GM12878 (cell line): ENCODE measurements at regions not wholly inside any gene's neighbourhood (a gene's known extent, or its start where the extent isn't known, plus 50 kb on each side); places are given as distances from the start of the nearest gene placed in this dataset.

Experiments used
- ATAC-seq: fragments of 200-7000 bp; cut with Tn5 transposase; 3 replicates; pipeline ENCODE4 v1.9.1; 2020; ENCODE audit warnings: mild to moderate bottlenecking, moderate library complexity
- BruUV-seq: library from RNA; stranded (reverse); fragments of 400-500 nt; replicated peaks from 2 replicates; lab custom pipeline; 2021; lab: Mats Ljungman, UMichigan
- CTCF ChIA-PET: fragments of 300-600 bp; sonication (Branson Sonifier 250); formaldehyde crosslinking; extraction: SDS; loops from one replicate; lab custom pipeline; 2021; ENCODE audit warnings: inconsistent platforms; lab: Yijun Ruan, JAX
- POLR2A ChIA-PET: fragments of 350-600 bp; formaldehyde crosslinking; extraction: SDS; loops from one replicate; lab custom pipeline; 2021; ENCODE audit warnings: inconsistent platforms; lab: Charles Lee
- RAD21 ChIA-PET: fragments of 300-600 bp; sonication (Branson Sonifier 250); formaldehyde crosslinking; loops from one replicate; lab custom pipeline; 2023; ENCODE audit warnings: antibody characterized with exemption; ENCODE audit not compliant: unreplicated experiment; lab: Charles Lee
- SMC1A ChIA-PET: fragments of 300-600 bp; sonication (Branson Sonifier 250); formaldehyde crosslinking; loops from one replicate; lab custom pipeline; 2023; ENCODE audit not compliant: unreplicated experiment, uncharacterized antibody; lab: Charles Lee
- DNase-seq: peaks from one replicate; pipeline ENCODE4 v3.0.0-alpha.2; 2011; ENCODE audit warnings: low read depth, low spot score
- FAIRE-seq: peaks from 3 replicates; lab custom pipeline; 2011; peaks lifted over from hg19 to GRCh38; lab: Jason Lieb, UNC
- H2AFZ ChIP-seq: 2 replicates; pipeline ENCODE4 v1.6.0; 2011; ENCODE audit warnings: low read depth, low read length, control low read depth; ENCODE audit not compliant: control insufficient read depth
- H3K27ac ChIP-seq: 2 replicates; pipeline ENCODE4 v1.5.1; 2011; ENCODE audit warnings: control low read depth; ENCODE audit not compliant: control insufficient read depth, insufficient read depth
- H3K27me3 ChIP-seq, 2 experiments: replicated peaks in 1 of 2; 2 replicates each; pipeline versions ENCODE4 v1.6.0 to v1.6.1; 2011; ENCODE audit warnings: low read length in 1 of 2; ENCODE audit not compliant: control insufficient read depth in 2 of 2, insufficient read depth in 2 of 2
- H3K36me3 ChIP-seq, 2 experiments: 2 replicates each; pipeline ENCODE4 v1.5.1; 2011; ENCODE audit warnings: low read length in 1 of 2; ENCODE audit not compliant: control insufficient read depth in 2 of 2, insufficient read depth in 2 of 2
- H3K4me1 ChIP-seq: 2 replicates; pipeline ENCODE4 v1.6.1; 2011; ENCODE audit warnings: mild to moderate bottlenecking, low read length, moderate library complexity, mixed read lengths; ENCODE audit not compliant: control insufficient read depth, insufficient read depth
- H3K4me2 ChIP-seq: 2 replicates; pipeline ENCODE4 v1.6.0; 2011; ENCODE audit warnings: control low read depth; ENCODE audit not compliant: control insufficient read depth, insufficient read depth
- H3K4me3 ChIP-seq: fragments of 200-600 bp; sonication (generic); 2 replicates; pipeline ENCODE4 v1.5.1; 2016
- H3K79me2 ChIP-seq: 2 replicates; pipeline ENCODE4 v1.6.0; 2011; ENCODE audit warnings: low read length; ENCODE audit not compliant: control insufficient read depth, insufficient read depth
- H3K9ac ChIP-seq: 2 replicates; pipeline ENCODE4 v1.8.0; 2011; ENCODE audit warnings: low read length, control low read depth, mixed read lengths; ENCODE audit not compliant: control insufficient read depth, insufficient read depth
- H3K9me3 ChIP-seq: replicated peaks from 3 replicates; pipeline ENCODE4 v1.5.1; 2011; ENCODE audit warnings: mild to moderate bottlenecking, low read length; ENCODE audit not compliant: control insufficient read depth, insufficient read depth
- H4K20me1 ChIP-seq: 2 replicates; pipeline ENCODE4 v1.6.0; 2011; ENCODE audit not compliant: control insufficient read depth, insufficient read depth
- BACH1 ChIP-seq: fragments of 450-650 bp; IDR thresholded peaks from 2 replicates; pipeline ENCODE4 v1.6.1; 2017; ENCODE audit warnings: mild to moderate bottlenecking, borderline replicate concordance
- BRCA1 ChIP-seq: IDR thresholded peaks from 2 replicates; pipeline ENCODE4 v1.6.1; 2011; ENCODE audit warnings: low read depth, low read length, improper control_type of control experiment
- FOS ChIP-seq: IDR thresholded peaks from 3 replicates; pipeline ENCODE4 v1.6.1; 2011; ENCODE audit warnings: borderline replicate concordance; ENCODE audit not compliant: insufficient read length; ENCODE audit errors: extremely low read depth
- FOXK2 ChIP-seq: fragments of 450-650 bp; IDR thresholded peaks from 2 replicates; pipeline ENCODE4 v1.6.1; 2017; ENCODE audit warnings: mild to moderate bottlenecking, moderate library complexity
- GABPA ChIP-seq: IDR thresholded peaks from 2 replicates; pipeline ENCODE4 v1.6.1; 2014; ENCODE audit warnings: antibody characterized with exemption, low read depth, mild to moderate bottlenecking, inconsistent platforms
- NR2C2 ChIP-seq: IDR thresholded peaks from 2 replicates; pipeline ENCODE4 v1.6.1; 2011; ENCODE audit warnings: borderline replicate concordance, low read depth; ENCODE audit not compliant: control insufficient read depth, insufficient read length
- RAD51 ChIP-seq: fragments of 450-650 bp; IDR thresholded peaks from 2 replicates; pipeline ENCODE4 v1.6.1; 2016; ENCODE audit warnings: moderate library complexity, mild to moderate bottlenecking, inconsistent platforms
- RBBP5 ChIP-seq: fragments of 200-600 bp; sonication (generic); conservative IDR thresholded peaks from 2 replicates; pipeline ENCODE4 v1.6.1; 2016
- ZBED1 ChIP-seq: IDR thresholded peaks from 2 replicates; pipeline ENCODE4 v1.6.1; 2016; ENCODE audit warnings: borderline replicate concordance
- ZZZ3 ChIP-seq: IDR thresholded peaks from 2 replicates; pipeline ENCODE4 v1.6.1; 2011; ENCODE audit warnings: low read depth; ENCODE audit not compliant: control insufficient read depth, insufficient read length
- WGBS: methylation state at CpG from one replicate; pipeline ENCODE4 v1.1.6; 2016; ENCODE audit warnings: low lambda C conversion rate; ENCODE audit not compliant: insufficient replicate concordance, insufficient coverage; ENCODE audit errors: missing lambda C conversion rate; 5-methylcytosine and 5-hydroxymethylcytosine counted together
- in situ Hi-C: fragments of 300-500 bp; cut with MboI; formaldehyde crosslinking; loops from 9 replicates; pipeline ENCODE4 v1.14.3; 2018; ENCODE audit warnings: mixed read lengths
- intact Hi-C: fragments of 100-400 bp; cut with micrococcal nuclease; formaldehyde crosslinking; loops from one replicate; pipeline ENCODE4 v1.14.2; 2022; ENCODE audit not compliant: unreplicated experiment
- TF ChIP-seq, protein P1 (sequence below): fragments of 450-650 bp; IDR thresholded peaks from 2 replicates; pipeline ENCODE4 v1.6.1; 2017; ENCODE audit warnings: antibody characterized with exemption, mild to moderate bottlenecking, moderate library complexity
- TF ChIP-seq, protein P2 (sequence below): IDR thresholded peaks from 2 replicates; pipeline ENCODE4 v1.6.1; 2011; ENCODE audit warnings: borderline replicate concordance, low read depth, mild to moderate bottlenecking, moderate library complexity, mixed read lengths, low read length; ENCODE audit not compliant: insufficient read depth; ENCODE audit errors: extremely low read length
- TF ChIP-seq, protein P3 (sequence below): fragments of 450-650 bp; IDR thresholded peaks from 2 replicates; pipeline ENCODE4 v1.6.1; 2016; ENCODE audit warnings: mild to moderate bottlenecking, moderate library complexity, borderline replicate concordance
- TF ChIP-seq, protein P4 (sequence below): fragments of 450-650 bp; IDR thresholded peaks from 2 replicates; pipeline ENCODE4 v1.6.1; 2017; ENCODE audit warnings: borderline replicate concordance

DNA sequence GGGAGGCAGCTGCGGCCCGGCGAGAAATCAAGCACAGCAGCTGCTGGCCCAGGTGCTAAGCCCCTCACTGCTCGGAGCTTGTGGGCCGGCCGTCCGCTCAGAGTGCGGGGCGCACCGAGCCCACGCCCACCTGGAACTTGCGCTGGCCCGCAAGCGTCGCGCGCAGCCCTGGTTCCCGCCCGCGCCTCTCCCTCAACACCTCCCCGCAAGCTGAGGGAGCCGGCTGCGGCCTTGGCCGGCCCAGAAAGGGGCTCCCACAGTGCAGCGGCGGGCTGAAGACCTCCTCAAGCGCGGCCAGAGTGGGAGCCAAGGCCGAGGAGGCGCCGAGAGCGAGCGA is 92.9 kb downstream of the HAPSTR1 start:
- ChIA-PET CTCF (no interaction called here), POLR2A (no interaction called here)
- H3K9ac ChIP-seq = no peak overlapping the region
- no peak for FAIRE-seq
- no peak overlapping the region for H2AFZ ChIP-seq
- in situ Hi-C loops = no loop called here
- no peak for ATAC-seq
- TF ChIP-seq ZZZ3 = no peak
- TF ChIP-seq BRCA1 = no peak
- no peak for TF ChIP-seq RBBP5
- no peak for TF ChIP-seq FOS
- TF ChIP-seq, protein P1, sequence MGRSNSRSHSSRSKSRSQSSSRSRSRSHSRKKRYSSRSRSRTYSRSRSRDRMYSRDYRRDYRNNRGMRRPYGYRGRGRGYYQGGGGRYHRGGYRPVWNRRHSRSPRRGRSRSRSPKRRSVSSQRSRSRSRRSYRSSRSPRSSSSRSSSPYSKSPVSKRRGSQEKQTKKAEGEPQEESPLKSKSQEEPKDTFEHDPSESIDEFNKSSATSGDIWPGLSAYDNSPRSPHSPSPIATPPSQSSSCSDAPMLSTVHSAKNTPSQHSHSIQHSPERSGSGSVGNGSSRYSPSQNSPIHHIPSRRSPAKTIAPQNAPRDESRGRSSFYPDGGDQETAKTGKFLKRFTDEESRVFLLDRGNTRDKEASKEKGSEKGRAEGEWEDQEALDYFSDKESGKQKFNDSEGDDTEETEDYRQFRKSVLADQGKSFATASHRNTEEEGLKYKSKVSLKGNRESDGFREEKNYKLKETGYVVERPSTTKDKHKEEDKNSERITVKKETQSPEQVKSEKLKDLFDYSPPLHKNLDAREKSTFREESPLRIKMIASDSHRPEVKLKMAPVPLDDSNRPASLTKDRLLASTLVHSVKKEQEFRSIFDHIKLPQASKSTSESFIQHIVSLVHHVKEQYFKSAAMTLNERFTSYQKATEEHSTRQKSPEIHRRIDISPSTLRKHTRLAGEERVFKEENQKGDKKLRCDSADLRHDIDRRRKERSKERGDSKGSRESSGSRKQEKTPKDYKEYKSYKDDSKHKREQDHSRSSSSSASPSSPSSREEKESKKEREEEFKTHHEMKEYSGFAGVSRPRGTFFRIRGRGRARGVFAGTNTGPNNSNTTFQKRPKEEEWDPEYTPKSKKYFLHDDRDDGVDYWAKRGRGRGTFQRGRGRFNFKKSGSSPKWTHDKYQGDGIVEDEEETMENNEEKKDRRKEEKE = no peak
- TF ChIP-seq BACH1 = no peak
- TF ChIP-seq, protein P2, sequence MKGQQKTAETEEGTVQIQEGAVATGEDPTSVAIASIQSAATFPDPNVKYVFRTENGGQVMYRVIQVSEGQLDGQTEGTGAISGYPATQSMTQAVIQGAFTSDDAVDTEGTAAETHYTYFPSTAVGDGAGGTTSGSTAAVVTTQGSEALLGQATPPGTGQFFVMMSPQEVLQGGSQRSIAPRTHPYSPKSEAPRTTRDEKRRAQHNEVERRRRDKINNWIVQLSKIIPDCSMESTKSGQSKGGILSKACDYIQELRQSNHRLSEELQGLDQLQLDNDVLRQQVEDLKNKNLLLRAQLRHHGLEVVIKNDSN = no peak
- TF ChIP-seq RAD51 = no peak
- TF ChIP-seq NR2C2 = no peak
- TF ChIP-seq ZBED1 = no peak
- TF ChIP-seq, protein P3, sequence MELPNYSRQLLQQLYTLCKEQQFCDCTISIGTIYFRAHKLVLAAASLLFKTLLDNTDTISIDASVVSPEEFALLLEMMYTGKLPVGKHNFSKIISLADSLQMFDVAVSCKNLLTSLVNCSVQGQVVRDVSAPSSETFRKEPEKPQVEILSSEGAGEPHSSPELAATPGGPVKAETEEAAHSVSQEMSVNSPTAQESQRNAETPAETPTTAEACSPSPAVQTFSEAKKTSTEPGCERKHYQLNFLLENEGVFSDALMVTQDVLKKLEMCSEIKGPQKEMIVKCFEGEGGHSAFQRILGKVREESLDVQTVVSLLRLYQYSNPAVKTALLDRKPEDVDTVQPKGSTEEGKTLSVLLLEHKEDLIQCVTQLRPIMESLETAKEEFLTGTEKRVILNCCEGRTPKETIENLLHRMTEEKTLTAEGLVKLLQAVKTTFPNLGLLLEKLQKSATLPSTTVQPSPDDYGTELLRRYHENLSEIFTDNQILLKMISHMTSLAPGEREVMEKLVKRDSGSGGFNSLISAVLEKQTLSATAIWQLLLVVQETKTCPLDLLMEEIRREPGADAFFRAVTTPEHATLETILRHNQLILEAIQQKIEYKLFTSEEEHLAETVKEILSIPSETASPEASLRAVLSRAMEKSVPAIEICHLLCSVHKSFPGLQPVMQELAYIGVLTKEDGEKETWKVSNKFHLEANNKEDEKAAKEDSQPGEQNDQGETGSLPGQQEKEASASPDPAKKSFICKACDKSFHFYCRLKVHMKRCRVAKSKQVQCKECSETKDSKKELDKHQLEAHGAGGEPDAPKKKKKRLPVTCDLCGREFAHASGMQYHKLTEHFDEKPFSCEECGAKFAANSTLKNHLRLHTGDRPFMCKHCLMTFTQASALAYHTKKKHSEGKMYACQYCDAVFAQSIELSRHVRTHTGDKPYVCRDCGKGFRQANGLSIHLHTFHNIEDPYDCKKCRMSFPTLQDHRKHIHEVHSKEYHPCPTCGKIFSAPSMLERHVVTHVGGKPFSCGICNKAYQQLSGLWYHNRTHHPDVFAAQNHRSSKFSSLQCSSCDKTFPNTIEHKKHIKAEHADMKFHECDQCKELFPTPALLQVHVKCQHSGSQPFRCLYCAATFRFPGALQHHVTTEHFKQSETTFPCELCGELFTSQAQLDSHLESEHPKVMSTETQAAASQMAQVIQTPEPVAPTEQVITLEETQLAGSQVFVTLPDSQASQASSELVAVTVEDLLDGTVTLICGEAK = no peak
- TF ChIP-seq GABPA = no peak
- TF ChIP-seq, protein P4, sequence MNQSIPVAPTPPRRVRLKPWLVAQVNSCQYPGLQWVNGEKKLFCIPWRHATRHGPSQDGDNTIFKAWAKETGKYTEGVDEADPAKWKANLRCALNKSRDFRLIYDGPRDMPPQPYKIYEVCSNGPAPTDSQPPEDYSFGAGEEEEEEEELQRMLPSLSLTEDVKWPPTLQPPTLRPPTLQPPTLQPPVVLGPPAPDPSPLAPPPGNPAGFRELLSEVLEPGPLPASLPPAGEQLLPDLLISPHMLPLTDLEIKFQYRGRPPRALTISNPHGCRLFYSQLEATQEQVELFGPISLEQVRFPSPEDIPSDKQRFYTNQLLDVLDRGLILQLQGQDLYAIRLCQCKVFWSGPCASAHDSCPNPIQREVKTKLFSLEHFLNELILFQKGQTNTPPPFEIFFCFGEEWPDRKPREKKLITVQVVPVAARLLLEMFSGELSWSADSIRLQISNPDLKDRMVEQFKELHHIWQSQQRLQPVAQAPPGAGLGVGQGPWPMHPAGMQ = no peak
- no peak for TF ChIP-seq FOXK2
- TF ChIP-seq, all 136 proteins: peak for 0
- intact Hi-C loops = no loop called here
- WGBS = 75% methylated on average over 33 of the region's 33 CpGs
- Histone ChIP-seq H3K4me2 (no peak overlapping the region), H3K4me1 (no peaks in the 10 kb centered on the region), H3K4me3 (no peak overlapping the region), H3K9me3 (no peaks in the 10 kb centered on the region), H4K20me1 (no peaks in the 10 kb centered on the region), H3K36me3 (no peaks in the 10 kb centered on the region), H3K27ac (no peak overlapping the region), H3K27me3 (no peaks in the 10 kb centered on the region), H3K79me2 (no peaks in the 10 kb centered on the region)
- no TSS peak for BruUV-seq
- DNase-seq = no peak
- SMC1A ChIA-PET = no interaction called here
- RAD21 ChIA-PET = no interaction called here
